CD4-positive, alpha-beta T cell treated with Interferon alpha-2 for 1 hour (primary cell): ENCODE measurements at regions not wholly inside any gene's neighbourhood (a gene's known extent, or its start where the extent isn't known, plus 50 kb on each side); places are given as distances from the start of the nearest gene placed in this dataset.
"Not testable (repeated sequence)": the region's sequence is repeated elsewhere in the genome, so short reads cannot be mapped to it uniquely, and the experiment has no call there.

Experiments
- DNase-seq, 2 donors: peaks; one replicate each; pipeline ENCODE4 v3.0.0-alpha.2; 2020 to 2022

GRCh38 chr1:99546432-99547416 lies 99.2 kb upstream of the PALMD start:
- DNase-seq = no peak

- no peak for DNase-seq
These were observed 96.8 kb upstream of the PALMD start for GRCh38 chr1:99548943-99549605.

DNA sequence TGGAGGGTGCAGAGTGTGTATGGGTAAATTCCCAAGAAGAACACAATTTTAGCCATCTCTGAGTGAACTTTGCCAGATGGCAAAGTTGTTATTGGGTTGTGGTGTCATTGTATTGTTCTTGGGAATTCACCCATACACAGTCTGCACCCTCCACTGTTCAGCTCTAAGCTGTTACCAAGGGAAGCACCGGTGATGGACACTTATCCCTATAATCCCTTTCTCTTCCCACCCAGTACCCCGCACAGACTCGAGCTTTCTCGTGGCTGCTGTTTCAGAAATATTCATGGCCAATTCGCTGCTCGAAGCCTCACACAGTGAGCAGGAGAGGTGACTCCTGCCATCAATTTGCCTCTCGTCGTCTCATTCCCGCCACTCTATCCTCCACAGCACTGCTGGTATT lies 95.7 kb upstream of the PALMD start:
- DNase-seq = no peak

GRCh38 chr1:99551812-99552614 lies 93.9 kb upstream of the PALMD start:
- DNase-seq = no peak

GRCh38 chr1:99553301-99553700 lies 92.6 kb upstream of the PALMD start:
- no peak for DNase-seq

GRCh38 chr1:99553819-99554218 lies 92.1 kb upstream of the PALMD start:
- DNase-seq = not testable (repeated sequence)

DNA sequence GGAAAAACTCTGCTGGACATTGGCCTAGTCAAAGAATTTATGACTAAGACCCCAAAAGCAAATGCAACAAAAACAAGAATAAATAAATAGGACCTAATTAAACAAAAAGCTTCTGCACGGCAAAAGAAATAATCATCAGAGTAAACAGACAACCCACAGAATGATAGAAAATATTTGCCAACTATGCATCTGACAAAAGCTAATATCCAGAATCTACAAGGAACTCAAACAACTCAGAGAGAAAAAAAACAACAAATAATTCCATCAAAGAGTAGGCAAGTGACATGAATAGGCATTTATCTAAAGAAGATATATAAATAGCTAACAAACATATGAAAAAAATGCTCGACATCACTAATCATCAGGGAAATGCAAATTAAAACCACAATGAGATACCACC lies 91.2 kb upstream of the PALMD start:
- DNase-seq = no peak

DNA sequence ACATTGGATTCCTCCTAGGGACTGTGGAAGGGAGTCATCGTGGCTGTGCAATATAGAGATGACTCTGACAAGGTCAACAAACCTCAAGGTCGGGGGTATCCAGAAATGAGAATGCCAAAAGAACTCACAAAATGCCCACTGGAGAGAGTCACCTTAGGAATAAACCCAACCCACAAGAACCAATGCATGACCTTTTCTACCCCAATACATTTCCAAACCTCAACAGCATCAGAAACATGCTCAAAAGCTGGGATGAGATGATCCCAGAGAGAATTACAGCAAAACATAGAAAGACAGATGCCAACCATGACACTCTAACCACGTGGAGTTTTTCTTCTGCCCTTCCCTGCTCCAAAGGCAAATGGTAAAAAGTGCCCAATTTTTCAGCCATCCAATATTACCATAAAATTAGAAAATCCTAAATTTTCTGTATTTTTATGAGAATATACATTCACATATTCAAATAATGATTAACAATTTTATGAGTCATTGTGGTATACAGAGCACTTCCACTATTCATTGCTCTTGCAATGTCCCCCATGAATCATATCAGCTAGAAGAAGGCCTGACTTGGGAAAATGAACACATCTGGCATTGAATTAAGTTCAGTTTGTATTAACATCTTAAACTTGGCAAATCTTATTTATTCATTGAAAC lies 88.2 kb upstream of the PALMD start:
- DNase-seq = no peak

- no peak for DNase-seq
These were observed 86.7 kb upstream of the PALMD start for GRCh38 chr1:99559166-99559565.

GRCh38 chr1:99560207-99561040 lies 85.5 kb upstream of the PALMD start:
- no peak for DNase-seq

DNA sequence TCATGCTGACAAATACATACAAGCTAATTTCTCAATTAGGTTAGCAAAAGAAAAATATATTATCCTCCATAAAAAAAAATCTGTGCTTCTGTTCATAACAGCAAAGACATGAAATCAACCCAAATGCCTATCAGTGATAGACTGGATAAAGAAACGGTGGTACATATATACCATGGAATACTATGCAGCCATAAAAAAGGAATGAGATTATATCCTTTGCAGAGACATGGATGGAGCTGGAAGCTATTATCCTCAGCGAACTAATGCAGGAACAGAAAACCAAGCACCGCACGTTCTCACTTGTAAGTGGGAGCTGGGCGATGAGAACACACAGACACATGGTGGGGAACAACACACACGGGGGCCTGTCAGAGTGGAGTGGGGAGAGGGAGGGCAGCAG lies 84.0 kb upstream of the PALMD start:
- no peak for DNase-seq

DNA sequence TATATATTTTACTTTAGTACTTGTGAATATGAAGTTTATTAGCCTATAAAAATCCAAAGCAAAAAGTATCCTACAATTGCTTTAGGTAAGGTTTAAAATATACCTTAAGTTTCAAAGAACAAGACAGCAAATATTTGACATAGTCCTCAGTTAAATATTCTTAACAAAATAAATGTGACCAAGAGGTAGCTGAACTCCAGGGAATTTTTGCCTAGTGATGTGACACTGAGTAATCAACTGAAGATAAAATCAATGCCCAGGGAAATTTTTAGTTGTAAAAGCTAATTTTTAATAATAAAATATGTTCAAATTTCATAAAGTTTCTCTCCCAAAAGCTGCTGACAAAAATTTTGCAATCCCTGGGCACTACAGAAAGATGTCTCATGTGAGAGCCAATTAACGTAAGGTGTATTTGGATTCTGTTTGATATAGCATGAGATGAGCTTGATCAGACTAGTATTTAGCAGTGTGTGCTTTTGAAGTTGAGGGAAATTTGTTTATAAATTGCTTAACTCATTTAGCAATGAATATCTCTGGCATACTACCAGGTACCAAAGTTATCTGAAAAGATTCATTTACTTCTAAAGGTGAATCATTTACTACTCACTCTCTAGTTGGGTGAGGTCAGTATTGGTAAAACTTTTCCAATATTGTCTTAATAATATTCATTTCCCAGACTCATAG lies 80.2 kb upstream of the PALMD start:
- no peak for DNase-seq

DNA sequence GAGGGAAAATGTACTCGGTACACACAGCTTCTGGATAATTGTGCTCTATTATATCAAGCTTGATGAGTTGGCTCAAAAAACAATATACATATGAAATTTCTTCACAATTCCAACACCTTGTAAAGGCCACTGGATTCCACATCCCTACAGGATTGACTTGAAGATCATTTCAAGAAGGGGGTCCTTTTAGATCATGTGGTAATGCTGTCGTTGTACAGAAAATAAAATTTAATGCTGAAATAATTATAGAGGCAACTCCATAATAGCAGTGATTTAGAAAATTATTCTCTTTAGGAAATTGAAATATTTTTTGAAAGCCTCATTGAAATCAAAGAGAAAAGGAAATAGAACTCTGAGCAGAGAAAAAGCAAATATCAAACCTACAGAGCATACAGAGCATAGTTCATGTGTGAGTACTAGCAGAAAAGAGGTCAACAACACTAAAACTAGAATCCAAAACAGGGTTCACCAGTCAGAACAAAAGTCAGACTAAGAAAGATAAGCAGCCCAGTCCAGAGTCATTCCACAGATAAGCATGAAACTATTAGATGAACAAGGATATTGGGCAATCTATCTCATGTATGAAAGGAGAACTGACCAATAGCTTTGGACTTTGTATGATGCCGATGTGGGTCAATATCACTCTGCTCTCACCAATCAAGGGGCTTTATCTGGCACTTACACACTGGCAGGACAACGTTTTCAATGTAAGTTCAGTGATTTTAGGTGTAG lies 79.5 kb upstream of the PALMD start:
- DNase-seq = no peak

GRCh38 chr1:99570486-99571089 lies 75.3 kb upstream of the PALMD start:
- no peak for DNase-seq

- DNase-seq = no peak
These were observed 74.7 kb upstream of the PALMD start for GRCh38 chr1:99571092-99571734.

DNA sequence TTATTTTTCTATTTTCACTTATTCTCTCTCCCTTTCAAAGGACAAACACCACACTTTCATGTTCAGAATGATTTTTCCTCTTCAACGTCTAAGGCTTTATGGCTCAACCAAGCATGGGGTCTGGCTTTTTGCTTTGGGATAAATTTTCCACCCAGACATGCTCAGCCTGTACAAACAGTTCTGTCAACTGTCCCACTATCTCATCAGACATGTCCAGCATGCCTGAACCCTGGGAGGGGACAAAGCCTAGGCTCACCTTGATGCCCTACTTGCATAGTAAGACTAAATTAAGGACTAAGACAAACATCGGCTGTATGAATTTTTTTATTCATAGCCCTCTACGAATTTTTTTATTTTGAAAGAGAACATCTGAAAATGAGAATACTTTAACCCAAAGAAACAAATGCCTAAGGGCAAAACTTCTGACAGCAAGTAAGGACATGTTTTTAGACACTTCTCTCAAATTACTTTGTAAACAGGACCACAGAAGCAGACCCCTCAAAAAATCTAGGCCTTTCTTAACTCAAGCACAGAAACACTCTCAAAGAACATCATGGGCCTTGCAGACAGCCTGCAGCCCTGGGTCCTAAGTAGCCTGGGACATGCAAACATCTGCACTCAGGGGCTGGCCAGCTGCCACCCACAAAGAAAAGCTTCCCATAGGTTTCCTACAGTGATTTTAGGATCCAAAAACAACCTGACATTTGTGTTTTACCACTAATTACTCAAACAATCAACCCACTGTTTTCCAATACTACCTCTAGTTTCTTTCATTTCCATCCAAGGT lies 72.3 kb upstream of the PALMD start:
- DNase-seq = no peak

- no peak for DNase-seq
These were observed 68.6 kb upstream of the PALMD start for GRCh38 chr1:99577313-99577712.

DNA sequence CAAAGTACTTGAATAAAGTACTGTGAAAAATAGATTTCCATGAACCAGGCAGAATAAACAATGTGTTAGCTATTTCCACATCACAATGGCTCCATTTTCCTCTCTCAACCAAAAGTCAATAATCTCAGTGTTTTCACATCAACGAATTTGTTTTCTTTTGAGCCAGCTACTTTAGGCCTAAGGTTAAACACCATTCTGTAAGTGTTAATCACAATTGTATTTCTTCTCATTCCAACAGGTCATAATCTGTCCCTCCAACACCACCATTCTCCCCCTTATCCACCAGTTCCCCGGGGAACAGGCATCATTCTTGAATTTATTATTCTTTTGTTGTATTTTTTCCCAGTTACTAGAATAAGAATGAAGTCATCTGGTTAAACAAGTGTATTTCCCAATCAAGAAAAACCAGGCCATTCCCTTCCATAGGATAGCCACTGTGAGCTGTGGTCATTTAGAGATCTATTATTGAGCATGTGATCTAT lies 66.2 kb upstream of the PALMD start:
- no peak for DNase-seq

GRCh38 chr1:99580451-99580850 lies 65.5 kb upstream of the PALMD start:
- no peak for DNase-seq
